GM12878 (cell line): ENCODE measurements at regions not wholly inside any gene's neighbourhood (a gene's known extent, or its start where the extent isn't known, plus 50 kb on each side); places are given as distances from the start of the nearest gene placed in this dataset.

ENCODE experiments used
- ATAC-seq: fragments of 200-7000 bp; cut with Tn5 transposase; 3 replicates; pipeline ENCODE4 v1.9.1; 2020; ENCODE audit warnings: mild to moderate bottlenecking, moderate library complexity
- BruUV-seq: library from RNA; stranded (reverse); fragments of 400-500 nt; replicated peaks from 2 replicates; lab custom pipeline; 2021; lab: Mats Ljungman, UMichigan
- CTCF ChIA-PET: fragments of 300-600 bp; sonication (Branson Sonifier 250); formaldehyde crosslinking; extraction: SDS; loops from one replicate; lab custom pipeline; 2021; ENCODE audit warnings: inconsistent platforms; lab: Yijun Ruan, JAX
- POLR2A ChIA-PET: fragments of 350-600 bp; formaldehyde crosslinking; extraction: SDS; loops from one replicate; lab custom pipeline; 2021; ENCODE audit warnings: inconsistent platforms; lab: Charles Lee
- RAD21 ChIA-PET: fragments of 300-600 bp; sonication (Branson Sonifier 250); formaldehyde crosslinking; loops from one replicate; lab custom pipeline; 2023; ENCODE audit warnings: antibody characterized with exemption; ENCODE audit not compliant: unreplicated experiment; lab: Charles Lee
- SMC1A ChIA-PET: fragments of 300-600 bp; sonication (Branson Sonifier 250); formaldehyde crosslinking; loops from one replicate; lab custom pipeline; 2023; ENCODE audit not compliant: unreplicated experiment, uncharacterized antibody; lab: Charles Lee
- DNase-seq: peaks from one replicate; pipeline ENCODE4 v3.0.0-alpha.2; 2011; ENCODE audit warnings: low read depth, low spot score
- FAIRE-seq: peaks from 3 replicates; lab custom pipeline; 2011; peaks lifted over from hg19 to GRCh38; lab: Jason Lieb, UNC
- H2AFZ ChIP-seq: 2 replicates; pipeline ENCODE4 v1.6.0; 2011; ENCODE audit warnings: low read depth, low read length, control low read depth; ENCODE audit not compliant: control insufficient read depth
- H3K27ac ChIP-seq: 2 replicates; pipeline ENCODE4 v1.5.1; 2011; ENCODE audit warnings: control low read depth; ENCODE audit not compliant: control insufficient read depth, insufficient read depth
- H3K27me3 ChIP-seq, 2 experiments: replicated peaks in 1 of 2; 2 replicates each; pipeline versions ENCODE4 v1.6.0 to v1.6.1; 2011; ENCODE audit warnings: low read length in 1 of 2; ENCODE audit not compliant: control insufficient read depth in 2 of 2, insufficient read depth in 2 of 2
- H3K36me3 ChIP-seq, 2 experiments: 2 replicates each; pipeline ENCODE4 v1.5.1; 2011; ENCODE audit warnings: low read length in 1 of 2; ENCODE audit not compliant: control insufficient read depth in 2 of 2, insufficient read depth in 2 of 2
- H3K4me1 ChIP-seq: 2 replicates; pipeline ENCODE4 v1.6.1; 2011; ENCODE audit warnings: mild to moderate bottlenecking, low read length, moderate library complexity, mixed read lengths; ENCODE audit not compliant: control insufficient read depth, insufficient read depth
- H3K4me2 ChIP-seq: 2 replicates; pipeline ENCODE4 v1.6.0; 2011; ENCODE audit warnings: control low read depth; ENCODE audit not compliant: control insufficient read depth, insufficient read depth
- H3K4me3 ChIP-seq: fragments of 200-600 bp; sonication (generic); 2 replicates; pipeline ENCODE4 v1.5.1; 2016
- H3K79me2 ChIP-seq: 2 replicates; pipeline ENCODE4 v1.6.0; 2011; ENCODE audit warnings: low read length; ENCODE audit not compliant: control insufficient read depth, insufficient read depth
- H3K9ac ChIP-seq: 2 replicates; pipeline ENCODE4 v1.8.0; 2011; ENCODE audit warnings: low read length, control low read depth, mixed read lengths; ENCODE audit not compliant: control insufficient read depth, insufficient read depth
- H3K9me3 ChIP-seq: replicated peaks from 3 replicates; pipeline ENCODE4 v1.5.1; 2011; ENCODE audit warnings: mild to moderate bottlenecking, low read length; ENCODE audit not compliant: control insufficient read depth, insufficient read depth
- H4K20me1 ChIP-seq: 2 replicates; pipeline ENCODE4 v1.6.0; 2011; ENCODE audit not compliant: control insufficient read depth, insufficient read depth
- CBX3 ChIP-seq: fragments of 200-600 bp; sonication (generic); IDR thresholded peaks from 2 replicates; pipeline ENCODE4 v1.6.1; 2016; ENCODE audit warnings: low read depth, borderline replicate concordance
- HDGF ChIP-seq: fragments of 450-650 bp; IDR thresholded peaks from 2 replicates; pipeline ENCODE4 v1.6.1; 2016; ENCODE audit warnings: antibody characterized with exemption
- IKZF2 ChIP-seq, 2 experiments: fragments of 450-650 bp; IDR thresholded peaks; 2 replicates each; pipeline ENCODE4 v1.6.1; 2017; ENCODE audit warnings: mild to moderate bottlenecking in 2 of 2, moderate library complexity in 2 of 2
- KLF5 ChIP-seq: fragments of 450-650 bp; IDR thresholded peaks from 2 replicates; pipeline ENCODE4 v1.6.1; 2014; ENCODE audit warnings: mild to moderate bottlenecking; ENCODE audit not compliant: partially characterized antibody
- LARP7 ChIP-seq: fragments of 450-650 bp; IDR thresholded peaks from 2 replicates; pipeline ENCODE4 v1.6.1; 2017; ENCODE audit warnings: mild to moderate bottlenecking
- MYC ChIP-seq: IDR thresholded peaks from 2 replicates; pipeline ENCODE4 v1.6.1; 2011; ENCODE audit warnings: mild to moderate bottlenecking, low read length, moderate library complexity, inconsistent platforms; ENCODE audit not compliant: insufficient read depth, insufficient replicate concordance, insufficient read length, severe bottlenecking
- NFYA ChIP-seq: IDR thresholded peaks from 2 replicates; pipeline ENCODE4 v1.6.1; 2011; ENCODE audit warnings: low read depth, mild to moderate bottlenecking, low read length, improper control_type of control experiment, borderline replicate concordance
- PAX8 ChIP-seq: fragments of 450-650 bp; IDR thresholded peaks from 2 replicates; pipeline ENCODE4 v1.6.1; 2017; ENCODE audit warnings: mild to moderate bottlenecking, moderate library complexity
- POLR2AphosphoS5 ChIP-seq: IDR thresholded peaks from 2 replicates; pipeline ENCODE4 v1.6.1; 2011; ENCODE audit warnings: mild to moderate bottlenecking, low read length, inconsistent platforms
- POU2F2 ChIP-seq: IDR thresholded peaks from 3 replicates; pipeline ENCODE4 v1.6.1; 2011; ENCODE audit warnings: low read depth, mild to moderate bottlenecking, low read length, borderline replicate concordance
- RB1 ChIP-seq: fragments of 450-650 bp; formaldehyde crosslinking; IDR thresholded peaks from 2 replicates; pipeline ENCODE4 v1.6.1; 2017; ENCODE audit warnings: mild to moderate bottlenecking, borderline replicate concordance
- SMAD1 ChIP-seq: fragments of 450-650 bp; IDR thresholded peaks from 2 replicates; pipeline ENCODE4 v1.6.1; 2018; ENCODE audit warnings: mild to moderate bottlenecking, low read depth; ENCODE audit not compliant: partially characterized antibody
- TCF7 ChIP-seq: IDR thresholded peaks from 2 replicates; pipeline ENCODE4 v1.6.1; 2014; ENCODE audit warnings: antibody characterized with exemption, borderline replicate concordance
- YBX1 ChIP-seq: fragments of 450-650 bp; IDR thresholded peaks from 2 replicates; pipeline ENCODE4 v1.6.1; 2016; ENCODE audit warnings: antibody characterized with exemption
- YY1 ChIP-seq: IDR thresholded peaks from 2 replicates; pipeline ENCODE4 v1.6.1; 2011; ENCODE audit warnings: low read depth, mild to moderate bottlenecking, low read length
- ZNF622 ChIP-seq: fragments of 450-650 bp; IDR thresholded peaks from 2 replicates; pipeline ENCODE4 v1.6.1; 2017; ENCODE audit warnings: mild to moderate bottlenecking, inconsistent platforms
- ZZZ3 ChIP-seq: IDR thresholded peaks from 2 replicates; pipeline ENCODE4 v1.6.1; 2011; ENCODE audit warnings: low read depth; ENCODE audit not compliant: control insufficient read depth, insufficient read length
- in situ Hi-C: fragments of 300-500 bp; cut with MboI; formaldehyde crosslinking; loops from 9 replicates; pipeline ENCODE4 v1.14.3; 2018; ENCODE audit warnings: mixed read lengths
- intact Hi-C: fragments of 100-400 bp; cut with micrococcal nuclease; formaldehyde crosslinking; loops from one replicate; pipeline ENCODE4 v1.14.2; 2022; ENCODE audit not compliant: unreplicated experiment
- TF ChIP-seq, protein P1 (sequence below): fragments of 450-650 bp; IDR thresholded peaks from 2 replicates; pipeline ENCODE4 v1.6.1; 2017; ENCODE audit warnings: mild to moderate bottlenecking, moderate library complexity
- TF ChIP-seq, protein P2 (sequence below): fragments of 450-650 bp; conservative IDR thresholded peaks from 2 replicates; pipeline ENCODE4 v1.6.1; 2017; ENCODE audit warnings: mild to moderate bottlenecking, moderate library complexity
- TF ChIP-seq, protein P3 (sequence below): IDR thresholded peaks from 2 replicates; pipeline ENCODE4 v1.6.1; 2011; ENCODE audit warnings: borderline replicate concordance, low read depth, mild to moderate bottlenecking, moderate library complexity, low read length; ENCODE audit not compliant: insufficient read depth, poor library complexity, severe bottlenecking

DNA sequence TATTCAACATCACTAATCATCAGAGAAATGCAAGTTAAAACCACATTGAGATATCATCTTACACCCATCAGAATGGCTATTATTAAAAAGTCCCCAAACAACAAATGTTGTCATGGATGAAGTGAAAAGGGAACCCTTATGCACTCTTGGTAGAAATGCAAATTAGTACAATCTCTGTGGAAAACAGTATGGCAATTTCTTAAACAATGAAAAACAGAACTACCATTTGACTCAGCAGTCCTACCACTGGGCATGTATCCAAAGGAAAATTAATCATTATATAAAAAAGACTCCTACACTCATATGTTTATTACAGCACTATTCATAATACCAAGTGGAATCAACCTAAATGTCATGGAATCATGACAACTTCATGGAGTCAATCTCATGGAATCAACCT is 611.3 kb upstream of the GJE1 start:
- TF ChIP-seq YBX1 (no peak), NFYA (no peak), MYC (no peak), RB1 (no peak), TCF7 (no peak), POLR2AphosphoS5 (no peak), PAX8 (no peak), YY1 (no peak), LARP7 (no peak), CBX3 (no peak), ZZZ3 (no peak), HDGF (no peak), ZNF622 (no peak), POU2F2 (no peak), SMAD1 (no peak), IKZF2 (IDR thresholded peaks at IDR 0.05) (no peak), KLF5 (no peak)
- TF ChIP-seq, protein P1, sequence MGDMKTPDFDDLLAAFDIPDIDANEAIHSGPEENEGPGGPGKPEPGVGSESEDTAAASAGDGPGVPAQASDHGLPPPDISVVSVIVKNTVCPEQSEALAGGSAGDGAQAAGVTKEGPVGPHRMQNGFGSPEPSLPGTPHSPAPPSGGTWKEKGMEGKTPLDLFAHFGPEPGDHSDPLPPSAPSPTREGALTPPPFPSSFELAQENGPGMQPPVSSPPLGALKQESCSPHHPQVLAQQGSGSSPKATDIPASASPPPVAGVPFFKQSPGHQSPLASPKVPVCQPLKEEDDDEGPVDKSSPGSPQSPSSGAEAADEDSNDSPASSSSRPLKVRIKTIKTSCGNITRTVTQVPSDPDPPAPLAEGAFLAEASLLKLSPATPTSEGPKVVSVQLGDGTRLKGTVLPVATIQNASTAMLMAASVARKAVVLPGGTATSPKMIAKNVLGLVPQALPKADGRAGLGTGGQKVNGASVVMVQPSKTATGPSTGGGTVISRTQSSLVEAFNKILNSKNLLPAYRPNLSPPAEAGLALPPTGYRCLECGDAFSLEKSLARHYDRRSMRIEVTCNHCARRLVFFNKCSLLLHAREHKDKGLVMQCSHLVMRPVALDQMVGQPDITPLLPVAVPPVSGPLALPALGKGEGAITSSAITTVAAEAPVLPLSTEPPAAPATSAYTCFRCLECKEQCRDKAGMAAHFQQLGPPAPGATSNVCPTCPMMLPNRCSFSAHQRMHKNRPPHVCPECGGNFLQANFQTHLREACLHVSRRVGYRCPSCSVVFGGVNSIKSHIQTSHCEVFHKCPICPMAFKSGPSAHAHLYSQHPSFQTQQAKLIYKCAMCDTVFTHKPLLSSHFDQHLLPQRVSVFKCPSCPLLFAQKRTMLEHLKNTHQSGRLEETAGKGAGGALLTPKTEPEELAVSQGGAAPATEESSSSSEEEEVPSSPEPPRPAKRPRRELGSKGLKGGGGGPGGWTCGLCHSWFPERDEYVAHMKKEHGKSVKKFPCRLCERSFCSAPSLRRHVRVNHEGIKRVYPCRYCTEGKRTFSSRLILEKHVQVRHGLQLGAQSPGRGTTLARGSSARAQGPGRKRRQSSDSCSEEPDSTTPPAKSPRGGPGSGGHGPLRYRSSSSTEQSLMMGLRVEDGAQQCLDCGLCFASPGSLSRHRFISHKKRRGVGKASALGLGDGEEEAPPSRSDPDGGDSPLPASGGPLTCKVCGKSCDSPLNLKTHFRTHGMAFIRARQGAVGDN: no peak
- TF ChIP-seq, protein P2, sequence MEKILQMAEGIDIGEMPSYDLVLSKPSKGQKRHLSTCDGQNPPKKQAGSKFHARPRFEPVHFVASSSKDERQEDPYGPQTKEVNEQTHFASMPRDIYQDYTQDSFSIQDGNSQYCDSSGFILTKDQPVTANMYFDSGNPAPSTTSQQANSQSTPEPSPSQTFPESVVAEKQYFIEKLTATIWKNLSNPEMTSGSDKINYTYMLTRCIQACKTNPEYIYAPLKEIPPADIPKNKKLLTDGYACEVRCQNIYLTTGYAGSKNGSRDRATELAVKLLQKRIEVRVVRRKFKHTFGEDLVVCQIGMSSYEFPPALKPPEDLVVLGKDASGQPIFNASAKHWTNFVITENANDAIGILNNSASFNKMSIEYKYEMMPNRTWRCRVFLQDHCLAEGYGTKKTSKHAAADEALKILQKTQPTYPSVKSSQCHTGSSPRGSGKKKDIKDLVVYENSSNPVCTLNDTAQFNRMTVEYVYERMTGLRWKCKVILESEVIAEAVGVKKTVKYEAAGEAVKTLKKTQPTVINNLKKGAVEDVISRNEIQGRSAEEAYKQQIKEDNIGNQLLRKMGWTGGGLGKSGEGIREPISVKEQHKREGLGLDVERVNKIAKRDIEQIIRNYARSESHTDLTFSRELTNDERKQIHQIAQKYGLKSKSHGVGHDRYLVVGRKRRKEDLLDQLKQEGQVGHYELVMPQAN: no peak
- TF ChIP-seq, protein P3, sequence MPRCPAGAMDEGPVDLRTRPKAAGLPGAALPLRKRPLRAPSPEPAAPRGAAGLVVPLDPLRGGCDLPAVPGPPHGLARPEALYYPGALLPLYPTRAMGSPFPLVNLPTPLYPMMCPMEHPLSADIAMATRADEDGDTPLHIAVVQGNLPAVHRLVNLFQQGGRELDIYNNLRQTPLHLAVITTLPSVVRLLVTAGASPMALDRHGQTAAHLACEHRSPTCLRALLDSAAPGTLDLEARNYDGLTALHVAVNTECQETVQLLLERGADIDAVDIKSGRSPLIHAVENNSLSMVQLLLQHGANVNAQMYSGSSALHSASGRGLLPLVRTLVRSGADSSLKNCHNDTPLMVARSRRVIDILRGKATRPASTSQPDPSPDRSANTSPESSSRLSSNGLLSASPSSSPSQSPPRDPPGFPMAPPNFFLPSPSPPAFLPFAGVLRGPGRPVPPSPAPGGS: no peak
- TF ChIP-seq, all 136 proteins: peak for 0
- Histone ChIP-seq H2AFZ (no peak overlapping the region), H3K4me2 (no peak overlapping the region), H3K79me2 (no peaks in the 10 kb centered on the region), H4K20me1 (no peaks in the 10 kb centered on the region), H3K4me1 (no peaks in the 10 kb centered on the region), H3K9ac (no peak overlapping the region), H3K36me3 (no peaks in the 10 kb centered on the region), H3K9me3 (no peaks in the 10 kb centered on the region), H3K4me3 (no peak overlapping the region), H3K27me3 (no peaks in the 10 kb centered on the region), H3K27ac (no peak overlapping the region)
- BruUV-seq: no TSS peak
- DNase-seq: no peak
- intact Hi-C loops (no loop called here), in situ Hi-C loops (no loop called here)
- ChIA-PET RAD21 (no interaction called here), CTCF (no interaction called here), SMC1A (interaction anchor here (0.7 kb wide), 1 partner anchor 1107 kb away, joined by 3 read pairs; no protein-coding TSS in a partner anchor), POLR2A (no interaction called here)
- FAIRE-seq: no peak
- no peak for ATAC-seq
